ENCODE measurements at regions not wholly inside any gene's neighbourhood (a gene's known extent, or its start where the extent isn't known, plus 50 kb on each side); places are given as distances from the start of the nearest gene placed in this dataset.

GRCh38 chr10:131577178-131577555 lies 265.6 kb upstream of the TCERG1L start:
- H3K27ac ChIP-seq = no peak overlapping the region
- no peak overlapping the region for H3K4me3 ChIP-seq (replicated peaks in 1 of 3)
- TF ChIP-seq CTCF (IDR thresholded peaks at IDR 0.05) (no peak), POLR2A (IDR thresholded peaks at IDR 0.05) (no peak)
- no peaks in the 10 kb centered on the region for H3K4me1 ChIP-seq
- H3K9me3 ChIP-seq = no peaks in the 10 kb centered on the region
- DNase-seq = no peak
- no peaks in the 10 kb centered on the region for H3K36me3 ChIP-seq
- no peaks in the 10 kb centered on the region for H3K27me3 ChIP-seq
- intact Hi-C loops (cut with DNase I) = no loop called here
- 72% methylated on average over 9 of the region's 9 CpGs for whole genome bisulfite sequencing, 2 donors

- Histone ChIP-seq H3K4me1 (no peaks in the 10 kb centered on the region), H3K4me3 (replicated peaks in 1 of 3) (no peak overlapping the region), H3K27me3 (no peaks in the 10 kb centered on the region), H3K36me3 (no peaks in the 10 kb centered on the region), H3K9me3 (no peaks in the 10 kb centered on the region), H3K27ac (no peak overlapping the region)
- WGBS, 2 donors = 87 to 88% methylated on average over 17 of the region's 24 CpGs
- TF ChIP-seq POLR2A (IDR thresholded peaks at IDR 0.05) = no peak
- TF ChIP-seq CTCF (IDR thresholded peaks at IDR 0.05) = no peak
- no peak for DNase-seq
- intact Hi-C loops (cut with DNase I) = no loop called here
Measured at GRCh38 chr10:131577786-131578471, 266.4 kb upstream of the TCERG1L start.

- H3K9me3 ChIP-seq = no peaks in the 10 kb centered on the region
- no peak overlapping the region for H3K27ac ChIP-seq
- TF ChIP-seq POLR2A (IDR thresholded peaks at IDR 0.05) (no peak), CTCF (IDR thresholded peaks at IDR 0.05) (no peak)
- 86 to 90% methylated on average over 13 to 16 of the region's 16 CpGs for WGBS, 2 donors
- H3K27me3 ChIP-seq = no peaks in the 10 kb centered on the region
- DNase-seq = no peak
- H3K4me3 ChIP-seq (replicated peaks in 1 of 3) = no peak overlapping the region
- no peaks in the 10 kb centered on the region for H3K4me1 ChIP-seq
- no peaks in the 10 kb centered on the region for H3K36me3 ChIP-seq
- intact Hi-C loops (cut with DNase I) = no loop called here
Measured at GRCh38 chr10:131578472-131578970, 267.0 kb upstream of the TCERG1L start.

- no peak for DNase-seq
- Histone ChIP-seq H3K9me3 (no peaks in the 10 kb centered on the region), H3K4me3 (replicated peaks in 1 of 3) (no peak overlapping the region), H3K27me3 (no peaks in the 10 kb centered on the region), H3K36me3 (no peaks in the 10 kb centered on the region), H3K27ac (no peak overlapping the region), H3K4me1 (no peaks in the 10 kb centered on the region)
- no peak for TF ChIP-seq POLR2A (IDR thresholded peaks at IDR 0.05)
- no peak for TF ChIP-seq CTCF (IDR thresholded peaks at IDR 0.05)
- intact Hi-C loops (cut with DNase I) = no loop called here
- 85 to 91% methylated on average over 13 to 19 of the region's 19 CpGs for WGBS, 2 donors
Measured at GRCh38 chr10:131579251-131580071, 267.9 kb upstream of the TCERG1L start.

GRCh38 chr10:131580076-131580652 lies 268.6 kb upstream of the TCERG1L start:
- DNase-seq = no peak
- intact Hi-C loops (cut with DNase I) = no loop called here
- no peak for TF ChIP-seq CTCF (IDR thresholded peaks at IDR 0.05)
- TF ChIP-seq POLR2A (IDR thresholded peaks at IDR 0.05) = no peak

More at GRCh38 chr10:131580076-131580652, 268.6 kb upstream of the TCERG1L start:
- Histone ChIP-seq H3K27me3 (no peaks in the 10 kb centered on the region), H3K4me1 (no peaks in the 10 kb centered on the region), H3K36me3 (no peaks in the 10 kb centered on the region), H3K9me3 (no peaks in the 10 kb centered on the region), H3K27ac (no peak overlapping the region), H3K4me3 (replicated peaks in 1 of 3) (no peak overlapping the region)
- WGBS, 2 donors = 64 to 88% methylated on average over 10 to 11 of the region's 11 CpGs

Measured in thyroid gland (tissue), 4 donors.